ENCODE measurements at regions not wholly inside any gene's neighbourhood (a gene's known extent, or its start where the extent isn't known, plus 50 kb on each side); places are given as distances from the start of the nearest gene placed in this dataset.
"Not testable (repeated sequence)": the region's sequence is repeated elsewhere in the genome, so short reads cannot be mapped to it uniquely, and the experiment has no call there.

- H3K36me3 Mint-ChIP-seq, result peaks cover 3% of the 10 kb centered on the region
- no peak overlapping the region for H3K4me3 Mint-ChIP-seq
- H3K4me1 Mint-ChIP-seq, result peaks cover 72% of the 10 kb centered on the region
- H3K27me3 Mint-ChIP-seq, result no peaks in the 10 kb centered on the region
- H3K27ac Mint-ChIP-seq, result no peak overlapping the region
- no peaks in the 10 kb centered on the region for H3K9me3 Mint-ChIP-seq
Observed at GRCh38 chr13:73828811-73829210, 305.4 kb downstream of the KLF12 start.

- H3K9me3 Mint-ChIP-seq, result no peaks in the 10 kb centered on the region
- H3K4me1 Mint-ChIP-seq, result peaks cover 71% of the 10 kb centered on the region
- no peaks in the 10 kb centered on the region for H3K27me3 Mint-ChIP-seq
Observed at GRCh38 chr13:73827434-73827833, 306.8 kb downstream of the KLF12 start.

GRCh38 chr13:73825143-73825542 lies 309.1 kb downstream of the KLF12 start:
- H3K27me3 Mint-ChIP-seq, result no peaks in the 10 kb centered on the region
- H3K27ac Mint-ChIP-seq, result peak overlapping the region; percentile 60
- peaks cover 77% of the 10 kb centered on the region for H3K4me1 Mint-ChIP-seq
- no peaks in the 10 kb centered on the region for H3K9me3 Mint-ChIP-seq
- no peak overlapping the region for H3K4me3 Mint-ChIP-seq
- peaks cover 13% of the 10 kb centered on the region for H3K36me3 Mint-ChIP-seq

More at GRCh38 chr13:73827434-73827833, 306.8 kb downstream of the KLF12 start:
- peaks cover 3% of the 10 kb centered on the region for H3K36me3 Mint-ChIP-seq
- no peak overlapping the region for H3K27ac Mint-ChIP-seq
- no peak overlapping the region for H3K4me3 Mint-ChIP-seq

GRCh38 chr13:73822668-73823592 lies 311.3 kb downstream of the KLF12 start:
- peak overlapping the region; percentile 26 for H3K27ac Mint-ChIP-seq
- no peaks in the 10 kb centered on the region for H3K9me3 Mint-ChIP-seq
- no peaks in the 10 kb centered on the region for H3K27me3 Mint-ChIP-seq
- peaks cover 65% of the 10 kb centered on the region for H3K4me1 Mint-ChIP-seq
- H3K4me3 Mint-ChIP-seq, result no peak overlapping the region
- peaks cover 22% of the 10 kb centered on the region for H3K36me3 Mint-ChIP-seq

- Mint-ChIP-seq H3K4me3 (no peak overlapping the region), H3K27me3 (no peaks in the 10 kb centered on the region), H3K9me3 (no peaks in the 10 kb centered on the region), H3K36me3 (peaks cover 22% of the 10 kb centered on the region), H3K4me1 (peaks cover 55% of the 10 kb centered on the region), H3K27ac (peak overlapping the region; percentile 56)
Observed at GRCh38 chr13:73820688-73821087, 313.5 kb downstream of the KLF12 start.

- peak overlapping the region; percentile 20 for H3K27ac Mint-ChIP-seq
- no peaks in the 10 kb centered on the region for H3K9me3 Mint-ChIP-seq
- no peak overlapping the region for H3K4me3 Mint-ChIP-seq
- H3K4me1 Mint-ChIP-seq, result peaks cover 54% of the 10 kb centered on the region
- no peaks in the 10 kb centered on the region for H3K27me3 Mint-ChIP-seq
- H3K36me3 Mint-ChIP-seq, result peaks cover 22% of the 10 kb centered on the region
Observed at GRCh38 chr13:73820285-73820684, 313.9 kb downstream of the KLF12 start.

GRCh38 chr13:73819711-73820110 lies 314.5 kb downstream of the KLF12 start:
- H3K27ac Mint-ChIP-seq, result peak overlapping the region; percentile 20
- no peak overlapping the region for H3K4me3 Mint-ChIP-seq
- peaks cover 53% of the 10 kb centered on the region for H3K4me1 Mint-ChIP-seq
- H3K27me3 Mint-ChIP-seq, result no peaks in the 10 kb centered on the region
- peaks cover 22% of the 10 kb centered on the region for H3K36me3 Mint-ChIP-seq
- H3K9me3 Mint-ChIP-seq, result no peaks in the 10 kb centered on the region

- Mint-ChIP-seq H3K27ac (no peak overlapping the region), H3K27me3 (no peaks in the 10 kb centered on the region), H3K4me1 (peaks cover 41% of the 10 kb centered on the region), H3K9me3 (no peaks in the 10 kb centered on the region), H3K36me3 (peaks cover 26% of the 10 kb centered on the region), H3K4me3 (no peak overlapping the region)
Observed at GRCh38 chr13:73816702-73817101, 317.5 kb downstream of the KLF12 start.

- H3K36me3 Mint-ChIP-seq, result peaks cover 17% of the 10 kb centered on the region
- no peak overlapping the region for H3K4me3 Mint-ChIP-seq
- H3K27me3 Mint-ChIP-seq, result no peaks in the 10 kb centered on the region
- no peaks in the 10 kb centered on the region for H3K9me3 Mint-ChIP-seq
- H3K4me1 Mint-ChIP-seq, result peaks cover 32% of the 10 kb centered on the region
- no peak overlapping the region for H3K27ac Mint-ChIP-seq
Observed at GRCh38 chr13:73815796-73816195, 318.4 kb downstream of the KLF12 start.

GRCh38 chr13:73810647-73811046 lies 323.6 kb downstream of the KLF12 start:
- Mint-ChIP-seq H3K27me3 (no peaks in the 10 kb centered on the region), H3K4me3 (no peak overlapping the region), H3K4me1 (peaks cover 45% of the 10 kb centered on the region), H3K9me3 (no peaks in the 10 kb centered on the region), H3K36me3 (peaks cover 14% of the 10 kb centered on the region), H3K27ac (no peak overlapping the region)

- no peak overlapping the region for H3K27ac Mint-ChIP-seq
- peaks cover 14% of the 10 kb centered on the region for H3K36me3 Mint-ChIP-seq
- no peaks in the 10 kb centered on the region for H3K27me3 Mint-ChIP-seq
- no peaks in the 10 kb centered on the region for H3K9me3 Mint-ChIP-seq
- H3K4me3 Mint-ChIP-seq, result no peak overlapping the region
- H3K4me1 Mint-ChIP-seq, result peaks cover 41% of the 10 kb centered on the region
Observed at GRCh38 chr13:73809561-73809960, 324.6 kb downstream of the KLF12 start.

- no peak overlapping the region for H3K27ac Mint-ChIP-seq
- H3K9me3 Mint-ChIP-seq, result no peaks in the 10 kb centered on the region
- H3K4me3 Mint-ChIP-seq, result no peak overlapping the region
- peaks cover 40% of the 10 kb centered on the region for H3K4me1 Mint-ChIP-seq
- H3K27me3 Mint-ChIP-seq, result no peaks in the 10 kb centered on the region
- H3K36me3 Mint-ChIP-seq, result peaks cover 17% of the 10 kb centered on the region
Observed at GRCh38 chr13:73808318-73808717, 325.9 kb downstream of the KLF12 start.

- Mint-ChIP-seq H3K36me3 (peaks cover 15% of the 10 kb centered on the region), H3K4me1 (peaks cover 47% of the 10 kb centered on the region)
- not testable (repeated sequence) for H3K9me3 Mint-ChIP-seq, H3K4me3 Mint-ChIP-seq, H3K27ac Mint-ChIP-seq, H3K27me3 Mint-ChIP-seq
Observed at GRCh38 chr13:73805326-73805958, 328.8 kb downstream of the KLF12 start.

GRCh38 chr13:73803997-73804396 lies 330.2 kb downstream of the KLF12 start:
- Mint-ChIP-seq H3K27ac (no peak overlapping the region), H3K4me1 (peaks cover 40% of the 10 kb centered on the region), H3K36me3 (peaks cover 14% of the 10 kb centered on the region), H3K9me3 (peaks cover under 1% of the 10 kb centered on the region), H3K27me3 (no peaks in the 10 kb centered on the region), H3K4me3 (no peak overlapping the region)

GRCh38 chr13:73800011-73800410 lies 334.2 kb downstream of the KLF12 start:
- Mint-ChIP-seq H3K27me3 (no peaks in the 10 kb centered on the region), H3K9me3 (peaks cover 3% of the 10 kb centered on the region), H3K4me3 (no peak overlapping the region), H3K27ac (no peak overlapping the region), H3K36me3 (peaks cover 33% of the 10 kb centered on the region), H3K4me1 (peaks cover 51% of the 10 kb centered on the region)

GRCh38 chr13:73794755-73795154 lies 339.4 kb downstream of the KLF12 start:
- H3K36me3 Mint-ChIP-seq, result peaks cover 35% of the 10 kb centered on the region
- H3K9me3 Mint-ChIP-seq, result peaks cover 3% of the 10 kb centered on the region
- H3K27ac Mint-ChIP-seq, result no peak overlapping the region
- H3K27me3 Mint-ChIP-seq, result no peaks in the 10 kb centered on the region
- H3K4me1 Mint-ChIP-seq, result peaks cover 60% of the 10 kb centered on the region
- H3K4me3 Mint-ChIP-seq, result no peak overlapping the region

Measured in activated naive CD4-positive, alpha-beta T cell treated with anti-CD3 and anti-CD28 coated beads, Interleukin-2, amount 50 U/mL, for 24 hours (primary cell).